MM.1S (cell line): ENCODE measurements at regions not wholly inside any gene's neighbourhood (a gene's known extent, or its start where the extent isn't known, plus 50 kb on each side); places are given as distances from the start of the nearest gene placed in this dataset.

ENCODE experiments used
- CTCF ChIP-seq: fragments of 300-600 bp; sonication (generic); IDR thresholded peaks from 2 replicates; pipeline ENCODE4 v1.5.1; 2016; ENCODE audit warnings: antibody characterized with exemption, low read length, mixed read lengths
- EZH2phosphoT487 ChIP-seq: fragments of 300-600 bp; sonication (generic); IDR thresholded peaks from 2 replicates; pipeline ENCODE4 v1.6.1; 2018; ENCODE audit warnings: antibody characterized with exemption, low read length

- TF ChIP-seq EZH2phosphoT487 (no peak), CTCF (no peak)
Observed at GRCh38 chr1:55860798-55861519, 645.8 kb upstream of the USP24 start.
